Body of pancreas (tissue), 4 donors: ENCODE measurements at regions not wholly inside any gene's neighbourhood (a gene's known extent, or its start where the extent isn't known, plus 50 kb on each side); places are given as distances from the start of the nearest gene placed in this dataset.

ENCODE experiments used
- CTCF ChIP-seq, 7 experiments: fragments of 450-650 bp in 4 of 7; fragments of 200-600 bp in 3 of 7; sonication (generic) in 3 of 7; IDR thresholded peaks; one replicate each; pipeline ENCODE4 v1.5.1; 2016 to 2019; ENCODE audit warnings: antibody characterized with exemption in 7 of 7
- POLR2A ChIP-seq, 3 donors: fragments of 450-650 bp; IDR thresholded peaks; one replicate each; pipeline ENCODE4 v1.6.1; 2016; ENCODE audit warnings: antibody characterized with exemption in 3 of 3, mild to moderate bottlenecking in 2 of 3

- no peak for TF ChIP-seq CTCF (IDR thresholded peaks at IDR 0.05)
- no peak for TF ChIP-seq POLR2A (IDR thresholded peaks at IDR 0.05)
Observed at GRCh38 chr4:129806986-129807385, 711.0 kb downstream of the C4orf33 start.
